ENCODE measurements at regions not wholly inside any gene's neighbourhood (a gene's known extent, or its start where the extent isn't known, plus 50 kb on each side); places are given as distances from the start of the nearest gene placed in this dataset.
A peak's percentile ranks its signal among the peaks of the same experiment; 100 is the strongest.

DNA sequence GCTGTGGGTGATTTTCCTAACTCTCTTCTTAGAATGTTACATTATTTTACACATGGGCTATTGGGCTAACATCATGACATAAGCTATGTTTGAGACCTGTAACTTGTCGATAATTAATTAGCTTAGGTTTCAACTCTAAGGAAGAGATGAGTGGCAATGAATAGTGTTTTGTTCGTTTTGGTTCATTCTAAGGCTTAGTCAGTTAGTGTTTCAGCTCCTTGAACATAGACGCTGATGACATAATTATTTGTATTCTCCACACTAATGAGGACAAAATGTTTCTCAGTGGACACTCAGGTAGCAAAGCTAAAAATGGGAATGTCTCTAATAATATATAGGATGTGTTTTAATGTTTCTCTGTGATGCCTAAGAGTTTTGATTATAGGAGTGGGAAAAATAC is 401.9 kb downstream of the GATA3 start:
- no peak overlapping the region for H3K27ac Mint-ChIP-seq
- H3K4me3 Mint-ChIP-seq (ENCODE audit: low read depth), result no peak overlapping the region
- DNase-seq (ENCODE audit: low spot score, unreplicated experiment), result no peak
- H3K27me3 Mint-ChIP-seq, result peaks cover 35% of the 10 kb centered on the region
- no peaks in the 10 kb centered on the region for H3K4me1 Mint-ChIP-seq (ENCODE audit: low read depth)
- no peaks in the 10 kb centered on the region for H3K36me3 Mint-ChIP-seq (ENCODE audit: insufficient read depth)
- TF ChIP-seq, protein P1, sequence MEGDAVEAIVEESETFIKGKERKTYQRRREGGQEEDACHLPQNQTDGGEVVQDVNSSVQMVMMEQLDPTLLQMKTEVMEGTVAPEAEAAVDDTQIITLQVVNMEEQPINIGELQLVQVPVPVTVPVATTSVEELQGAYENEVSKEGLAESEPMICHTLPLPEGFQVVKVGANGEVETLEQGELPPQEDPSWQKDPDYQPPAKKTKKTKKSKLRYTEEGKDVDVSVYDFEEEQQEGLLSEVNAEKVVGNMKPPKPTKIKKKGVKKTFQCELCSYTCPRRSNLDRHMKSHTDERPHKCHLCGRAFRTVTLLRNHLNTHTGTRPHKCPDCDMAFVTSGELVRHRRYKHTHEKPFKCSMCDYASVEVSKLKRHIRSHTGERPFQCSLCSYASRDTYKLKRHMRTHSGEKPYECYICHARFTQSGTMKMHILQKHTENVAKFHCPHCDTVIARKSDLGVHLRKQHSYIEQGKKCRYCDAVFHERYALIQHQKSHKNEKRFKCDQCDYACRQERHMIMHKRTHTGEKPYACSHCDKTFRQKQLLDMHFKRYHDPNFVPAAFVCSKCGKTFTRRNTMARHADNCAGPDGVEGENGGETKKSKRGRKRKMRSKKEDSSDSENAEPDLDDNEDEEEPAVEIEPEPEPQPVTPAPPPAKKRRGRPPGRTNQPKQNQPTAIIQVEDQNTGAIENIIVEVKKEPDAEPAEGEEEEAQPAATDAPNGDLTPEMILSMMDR (IDR thresholded peaks at IDR 0.05; ENCODE audit: unreplicated experiment), result no peak
- H3K9me3 Mint-ChIP-seq (ENCODE audit: low read depth), result peaks cover 4% of the 10 kb centered on the region

DNA sequence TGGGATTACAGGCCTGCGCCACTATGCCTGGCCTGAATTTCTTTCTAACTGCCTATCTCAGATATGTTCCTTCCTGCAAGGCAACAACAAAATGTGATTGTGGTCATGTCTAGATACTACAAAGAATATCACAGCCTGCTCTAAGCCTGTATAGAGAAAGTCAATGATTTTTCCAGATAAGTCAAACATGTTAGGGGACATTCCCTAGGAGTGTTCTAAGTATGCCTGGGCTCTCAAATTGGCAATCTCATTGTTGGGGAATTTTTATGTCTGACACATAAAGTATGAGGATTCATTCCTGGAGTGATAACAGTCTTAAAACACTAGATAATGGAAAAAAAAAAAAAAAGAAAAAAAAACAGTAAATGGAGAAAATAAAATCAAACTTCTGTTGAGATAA is 406.1 kb downstream of the GATA3 start:
- Mint-ChIP-seq H3K4me3 (ENCODE audit: low read depth) (no peak overlapping the region), H3K4me1 (ENCODE audit: low read depth) (no peaks in the 10 kb centered on the region), H3K27me3 (peaks cover 40% of the 10 kb centered on the region), H3K36me3 (ENCODE audit: insufficient read depth) (no peaks in the 10 kb centered on the region), H3K27ac (no peak overlapping the region), H3K9me3 (ENCODE audit: low read depth) (peaks cover 4% of the 10 kb centered on the region)
- DNase-seq (ENCODE audit: low spot score, unreplicated experiment), result no peak
- TF ChIP-seq, protein P1 (IDR thresholded peaks at IDR 0.05; ENCODE audit: unreplicated experiment), result no peak

DNA sequence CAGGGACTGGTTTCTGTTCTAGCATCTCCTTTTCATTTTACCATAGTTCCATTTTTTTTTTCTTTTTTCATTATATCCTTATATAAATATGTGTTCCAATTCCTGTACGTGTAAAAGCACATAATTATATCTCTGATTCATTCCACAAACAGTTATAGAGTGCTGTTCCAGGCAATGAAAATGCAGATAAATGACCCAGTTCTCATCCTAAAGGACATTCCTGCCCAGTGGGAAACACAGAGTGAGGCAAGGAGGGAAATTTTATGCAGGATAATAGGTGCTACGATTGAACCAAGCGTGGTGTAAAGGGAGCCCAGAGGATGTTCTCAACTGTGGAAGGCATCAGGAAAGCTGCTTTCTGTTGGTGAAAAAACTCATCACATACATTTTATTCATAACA is 408.1 kb downstream of the GATA3 start:
- no peak for DNase-seq (ENCODE audit: low spot score, unreplicated experiment)
- peaks cover 51% of the 10 kb centered on the region for H3K27me3 Mint-ChIP-seq
- H3K4me3 Mint-ChIP-seq (ENCODE audit: low read depth), result no peak overlapping the region
- H3K27ac Mint-ChIP-seq, result no peak overlapping the region
- TF ChIP-seq, protein P1 (IDR thresholded peaks at IDR 0.05; ENCODE audit: unreplicated experiment), result no peak
- H3K9me3 Mint-ChIP-seq (ENCODE audit: low read depth), result peaks cover 3% of the 10 kb centered on the region
- no peaks in the 10 kb centered on the region for H3K4me1 Mint-ChIP-seq (ENCODE audit: low read depth)
- H3K36me3 Mint-ChIP-seq (ENCODE audit: insufficient read depth), result no peaks in the 10 kb centered on the region

DNA sequence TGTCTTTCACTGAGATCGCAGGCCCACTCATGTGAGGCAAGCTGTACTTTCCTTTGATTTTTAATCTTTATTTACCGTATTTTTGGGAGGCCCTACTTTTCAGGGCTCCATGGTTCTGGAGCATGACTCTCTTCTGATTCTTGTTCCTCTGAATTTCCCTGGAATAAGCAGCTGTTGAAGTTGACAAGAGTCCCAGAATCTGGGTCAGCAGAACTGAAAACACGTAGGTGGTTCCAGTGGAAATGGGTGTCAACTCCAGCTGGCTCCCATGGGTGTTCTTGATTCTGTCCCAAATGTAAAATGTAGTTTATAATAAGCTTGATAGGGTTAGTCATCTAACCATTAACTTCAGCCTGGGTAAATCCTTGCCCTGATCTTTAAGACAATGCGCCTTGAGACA is 409.4 kb downstream of the GATA3 start:
- Mint-ChIP-seq H3K27me3 (peaks cover 52% of the 10 kb centered on the region), H3K4me3 (ENCODE audit: low read depth) (no peak overlapping the region), H3K9me3 (ENCODE audit: low read depth) (no peaks in the 10 kb centered on the region)

DNA sequence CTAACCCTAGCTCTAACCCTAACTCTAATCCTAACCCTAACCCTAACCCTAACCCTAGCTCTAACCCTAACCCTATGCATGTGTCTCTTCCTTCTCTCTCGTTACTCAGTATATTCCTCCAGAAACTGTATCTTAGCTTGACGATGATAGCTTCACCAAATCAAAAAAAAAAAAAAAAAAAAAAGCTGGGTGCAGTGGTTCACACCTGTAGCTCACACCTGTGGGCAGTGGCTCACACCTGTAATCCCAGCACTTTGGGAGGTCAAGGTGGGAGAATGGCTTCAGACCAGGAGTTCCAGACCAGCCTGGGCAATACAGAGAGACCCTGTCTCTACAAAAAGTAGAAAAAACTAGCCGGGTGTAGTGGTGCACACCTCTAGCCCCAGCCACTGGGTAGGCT is 414.0 kb downstream of the GATA3 start:
- TF ChIP-seq, protein P1 (IDR thresholded peaks at IDR 0.05; ENCODE audit: unreplicated experiment), result no peak
- Mint-ChIP-seq H3K27me3 (peaks cover 43% of the 10 kb centered on the region), H3K4me3 (ENCODE audit: low read depth) (no peak overlapping the region), H3K27ac (no peak overlapping the region), H3K4me1 (ENCODE audit: low read depth) (no peaks in the 10 kb centered on the region), H3K36me3 (ENCODE audit: insufficient read depth) (no peaks in the 10 kb centered on the region), H3K9me3 (ENCODE audit: low read depth) (no peaks in the 10 kb centered on the region)
- DNase-seq (ENCODE audit: low spot score, unreplicated experiment), result no peak

More for the DNA sequence above, 409.4 kb downstream of the GATA3 start:
- TF ChIP-seq, protein P1 (IDR thresholded peaks at IDR 0.05; ENCODE audit: unreplicated experiment), result no peak
- DNase-seq (ENCODE audit: low spot score, unreplicated experiment), result no peak
- Mint-ChIP-seq H3K27ac (peak overlapping the region; percentile 6), H3K4me1 (ENCODE audit: low read depth) (no peaks in the 10 kb centered on the region), H3K36me3 (ENCODE audit: insufficient read depth) (no peaks in the 10 kb centered on the region)

Data from progenitor cell of endocrine pancreas (in vitro differentiated cells).